Activated T-cell treated with anti-CD3 and anti-CD28 coated beads for 24 hours (primary cell): ENCODE measurements at regions not wholly inside any gene's neighbourhood (a gene's known extent, or its start where the extent isn't known, plus 50 kb on each side); places are given as distances from the start of the nearest gene placed in this dataset.
"Not testable (repeated sequence)": the region's sequence is repeated elsewhere in the genome, so short reads cannot be mapped to it uniquely, and the experiment has no call there.

Experiments used
- DNase-seq: peaks from one replicate; pipeline ENCODE4 v3.0.0-alpha.2; 2020; ENCODE audit warnings: low read depth

- DNase-seq, result no peak
These were observed 522.4 kb upstream of the NAALADL2 start for GRCh38 chr3:174336784-174337183.

- DNase-seq, result no peak
These were observed 521.9 kb upstream of the NAALADL2 start for GRCh38 chr3:174337227-174337626.

GRCh38 chr3:174340624-174341587, 518.2 kb upstream of the NAALADL2 start:
- no peak for DNase-seq

GRCh38 chr3:174342171-174342570, 517.0 kb upstream of the NAALADL2 start:
- no peak for DNase-seq

- DNase-seq, result no peak
These were observed 516.1 kb upstream of the NAALADL2 start for GRCh38 chr3:174342941-174343501.

- no peak for DNase-seq
These were observed 513.0 kb upstream of the NAALADL2 start for GRCh38 chr3:174346141-174346540.

- no peak for DNase-seq
These were observed 512.6 kb upstream of the NAALADL2 start for GRCh38 chr3:174346571-174346970.

GRCh38 chr3:174347474-174348138, 511.5 kb upstream of the NAALADL2 start:
- no peak for DNase-seq

GRCh38 chr3:174352227-174352626, 506.9 kb upstream of the NAALADL2 start:
- no peak for DNase-seq

- DNase-seq, result no peak
These were observed 503.6 kb upstream of the NAALADL2 start for GRCh38 chr3:174355505-174355904.

GRCh38 chr3:174356596-174356995, 502.5 kb upstream of the NAALADL2 start:
- DNase-seq, result no peak

- no peak for DNase-seq
These were observed 500.9 kb upstream of the NAALADL2 start for GRCh38 chr3:174358252-174358651.

- DNase-seq, result no peak
These were observed 496.6 kb upstream of the NAALADL2 start for GRCh38 chr3:174362556-174362955.

- no peak for DNase-seq
These were observed 495.9 kb upstream of the NAALADL2 start for GRCh38 chr3:174363256-174363655.

- DNase-seq, result no peak
These were observed 493.3 kb upstream of the NAALADL2 start for GRCh38 chr3:174365796-174366195.

- not testable (repeated sequence) for DNase-seq
These were observed 492.2 kb upstream of the NAALADL2 start for GRCh38 chr3:174366904-174367303.

GRCh38 chr3:174376346-174376745, 482.8 kb upstream of the NAALADL2 start:
- DNase-seq, result no peak

GRCh38 chr3:174377096-174377495, 482.0 kb upstream of the NAALADL2 start:
- DNase-seq, result no peak

- DNase-seq, result no peak
These were observed 481.4 kb upstream of the NAALADL2 start for GRCh38 chr3:174377684-174378083.

- no peak for DNase-seq
These were observed 476.3 kb upstream of the NAALADL2 start for GRCh38 chr3:174382878-174383277.

- no peak for DNase-seq
These were observed 471.4 kb upstream of the NAALADL2 start for GRCh38 chr3:174387736-174388135.

- DNase-seq, result no peak
These were observed 461.3 kb upstream of the NAALADL2 start for GRCh38 chr3:174397848-174398247.

GRCh38 chr3:174398761-174399160, 460.4 kb upstream of the NAALADL2 start:
- no peak for DNase-seq
